ENCODE measurements at regions not wholly inside any gene's neighbourhood (a gene's known extent, or its start where the extent isn't known, plus 50 kb on each side); places are given as distances from the start of the nearest gene placed in this dataset.

- no peak for DNase-seq
- intact Hi-C loops (cut with DNase I; ENCODE audit: low total_unique reads): no loop called here
- Histone ChIP-seq H3K27me3 (no peaks in the 10 kb centered on the region), H3K4me1 (no peaks in the 10 kb centered on the region), H3K4me3 (no peak overlapping the region), H3K27ac (no peak overlapping the region), H3K36me3 (no peaks in the 10 kb centered on the region), H3K9me3 (no peaks in the 10 kb centered on the region)
- 0 to 92% (median 48%) methylated on average over 1 of the region's 1 CpG for WGBS, 5 donors
- TF ChIP-seq EP300 (IDR thresholded peaks at IDR 0.05) (no peak), POLR2AphosphoS5 (IDR thresholded peaks at IDR 0.05) (no peak), POLR2A (IDR thresholded peaks at IDR 0.05) (no peak)
- TF ChIP-seq, protein P1, sequence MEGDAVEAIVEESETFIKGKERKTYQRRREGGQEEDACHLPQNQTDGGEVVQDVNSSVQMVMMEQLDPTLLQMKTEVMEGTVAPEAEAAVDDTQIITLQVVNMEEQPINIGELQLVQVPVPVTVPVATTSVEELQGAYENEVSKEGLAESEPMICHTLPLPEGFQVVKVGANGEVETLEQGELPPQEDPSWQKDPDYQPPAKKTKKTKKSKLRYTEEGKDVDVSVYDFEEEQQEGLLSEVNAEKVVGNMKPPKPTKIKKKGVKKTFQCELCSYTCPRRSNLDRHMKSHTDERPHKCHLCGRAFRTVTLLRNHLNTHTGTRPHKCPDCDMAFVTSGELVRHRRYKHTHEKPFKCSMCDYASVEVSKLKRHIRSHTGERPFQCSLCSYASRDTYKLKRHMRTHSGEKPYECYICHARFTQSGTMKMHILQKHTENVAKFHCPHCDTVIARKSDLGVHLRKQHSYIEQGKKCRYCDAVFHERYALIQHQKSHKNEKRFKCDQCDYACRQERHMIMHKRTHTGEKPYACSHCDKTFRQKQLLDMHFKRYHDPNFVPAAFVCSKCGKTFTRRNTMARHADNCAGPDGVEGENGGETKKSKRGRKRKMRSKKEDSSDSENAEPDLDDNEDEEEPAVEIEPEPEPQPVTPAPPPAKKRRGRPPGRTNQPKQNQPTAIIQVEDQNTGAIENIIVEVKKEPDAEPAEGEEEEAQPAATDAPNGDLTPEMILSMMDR (IDR thresholded peaks at IDR 0.05): no peak
Observed at GRCh38 chr9:79200336-79200735, 371.4 kb upstream of the TLE4 start.

DNA sequence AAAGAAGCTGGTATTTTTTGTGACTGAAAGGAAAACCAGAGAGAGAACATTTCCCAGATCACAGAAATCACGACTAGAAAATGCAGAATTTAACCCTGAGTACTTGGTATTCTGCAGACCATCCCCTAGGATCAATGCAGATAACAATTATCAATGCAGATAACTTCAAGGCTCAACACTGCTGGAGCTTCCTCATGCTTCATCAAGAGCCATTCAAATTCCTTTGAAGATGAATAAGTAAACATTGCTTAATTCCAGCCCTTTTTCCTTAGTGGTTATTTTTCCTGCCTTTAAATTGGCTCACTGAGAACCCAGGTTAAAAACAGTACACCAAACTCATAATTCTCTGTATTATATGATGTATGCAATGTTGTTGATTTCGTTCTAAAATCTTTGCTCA, 370.1 kb upstream of the TLE4 start:
- 45 to 62% (median 52%) methylated on average over 2 of the region's 2 CpGs for WGBS, 5 donors
- intact Hi-C loops (cut with DNase I; ENCODE audit: low total_unique reads): no loop called here
- no peaks in the 10 kb centered on the region for H3K27me3 ChIP-seq

DNA sequence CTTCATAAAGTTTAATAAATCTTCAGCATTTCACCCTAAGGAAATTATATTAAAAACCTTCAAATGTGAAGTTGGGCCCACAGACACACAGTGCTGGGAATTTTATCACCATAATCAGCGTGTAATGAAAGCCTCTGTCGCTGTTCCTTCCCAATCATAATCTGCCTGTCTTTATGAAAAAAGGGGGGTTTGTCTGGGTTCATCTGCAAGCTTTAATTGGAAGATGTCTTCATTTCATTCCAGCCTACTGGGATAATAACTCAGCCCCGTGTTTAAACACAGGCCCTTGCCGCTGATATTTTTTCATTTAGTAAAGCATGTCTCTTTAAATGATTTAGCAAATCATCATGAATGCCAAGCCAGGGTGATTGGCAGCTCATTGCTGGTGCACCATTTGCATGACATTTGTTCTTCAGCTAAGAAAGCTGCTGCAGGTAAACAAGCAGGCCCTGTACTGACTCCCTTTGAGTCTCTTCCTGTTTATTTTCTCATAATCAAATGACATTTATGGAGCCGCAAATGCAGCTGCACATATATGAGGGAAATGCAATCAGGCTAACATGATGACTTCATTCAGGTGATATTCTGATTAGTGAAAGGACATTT, 362.9 kb upstream of the TLE4 start:
- Histone ChIP-seq H3K4me1 (no peaks in the 10 kb centered on the region), H3K4me3 (no peak overlapping the region), H3K27ac (no peak overlapping the region), H3K9me3 (no peaks in the 10 kb centered on the region), H3K27me3 (no peaks in the 10 kb centered on the region), H3K36me3 (no peaks in the 10 kb centered on the region)
- intact Hi-C loops (cut with DNase I; ENCODE audit: low total_unique reads): no loop called here
- no peak for TF ChIP-seq EP300 (IDR thresholded peaks at IDR 0.05)
- no peak for TF ChIP-seq POLR2A (IDR thresholded peaks at IDR 0.05)
- no peak for TF ChIP-seq POLR2AphosphoS5 (IDR thresholded peaks at IDR 0.05)
- TF ChIP-seq, protein P1 (IDR thresholded peaks at IDR 0.05): no peak
- WGBS, 5 donors: 74 to 82% (median 75%) methylated on average over 5 of the region's 5 CpGs
- DNase-seq: no peak

More for the DNA sequence above, 370.1 kb upstream of the TLE4 start:
- no peak for DNase-seq
- Histone ChIP-seq H3K27ac (no peak overlapping the region), H3K9me3 (no peaks in the 10 kb centered on the region), H3K4me1 (no peaks in the 10 kb centered on the region), H3K36me3 (no peaks in the 10 kb centered on the region), H3K4me3 (no peak overlapping the region)
- TF ChIP-seq, protein P1 (IDR thresholded peaks at IDR 0.05): no peak
- TF ChIP-seq EP300 (IDR thresholded peaks at IDR 0.05) (no peak), POLR2AphosphoS5 (IDR thresholded peaks at IDR 0.05) (no peak)

GRCh38 chr9:79210541-79211243, 361.1 kb upstream of the TLE4 start:
- no peak overlapping the region for H3K27ac ChIP-seq
- intact Hi-C loops (cut with DNase I; ENCODE audit: low total_unique reads): no loop called here
- H3K27me3 ChIP-seq: no peaks in the 10 kb centered on the region
- WGBS, 5 donors: 84 to 92% (median 85%) methylated on average over 5 of the region's 5 CpGs
- H3K36me3 ChIP-seq: no peaks in the 10 kb centered on the region
- no peak overlapping the region for H3K4me3 ChIP-seq
- DNase-seq: no peak
- H3K4me1 ChIP-seq: no peaks in the 10 kb centered on the region
- H3K9me3 ChIP-seq: no peaks in the 10 kb centered on the region
- TF ChIP-seq, protein P1 (IDR thresholded peaks at IDR 0.05): no peak
- TF ChIP-seq EP300 (IDR thresholded peaks at IDR 0.05) (no peak), POLR2A (IDR thresholded peaks at IDR 0.05) (no peak), POLR2AphosphoS5 (IDR thresholded peaks at IDR 0.05) (no peak)

Measured in stomach (tissue), 8 donors.